Adrenal gland (tissue), 5 donors: ENCODE measurements at regions not wholly inside any gene's neighbourhood (a gene's known extent, or its start where the extent isn't known, plus 50 kb on each side); places are given as distances from the start of the nearest gene placed in this dataset.
"Not testable (repeated sequence)": the region's sequence is repeated elsewhere in the genome, so short reads cannot be mapped to it uniquely, and the experiment has no call there.

Source experiments
- CTCF ChIP-seq, 6 experiments: fragments of 450-650 bp in 4 of 6; fragments of 200-600 bp in 2 of 6; sonication (generic) in 1 of 6; IDR thresholded peaks; 1 replicate in 5 of 6; 2 replicates in 1 of 6; pipeline versions ENCODE4 v1.5.1 to v1.8.0; 2016 to 2021; ENCODE audit warnings: antibody characterized with exemption in 6 of 6, mild to moderate bottlenecking in 2 of 6, moderate library complexity in 1 of 6
- POLR2A ChIP-seq, 2 donors: fragments of 450-650 bp; IDR thresholded peaks; one replicate each; pipeline ENCODE4 v1.6.1; 2017; ENCODE audit warnings: antibody characterized with exemption in 2 of 2, mild to moderate bottlenecking in 2 of 2, moderate library complexity in 1 of 2
- donor health status: DM: no; HTN: no; CAD: no.

DNA sequence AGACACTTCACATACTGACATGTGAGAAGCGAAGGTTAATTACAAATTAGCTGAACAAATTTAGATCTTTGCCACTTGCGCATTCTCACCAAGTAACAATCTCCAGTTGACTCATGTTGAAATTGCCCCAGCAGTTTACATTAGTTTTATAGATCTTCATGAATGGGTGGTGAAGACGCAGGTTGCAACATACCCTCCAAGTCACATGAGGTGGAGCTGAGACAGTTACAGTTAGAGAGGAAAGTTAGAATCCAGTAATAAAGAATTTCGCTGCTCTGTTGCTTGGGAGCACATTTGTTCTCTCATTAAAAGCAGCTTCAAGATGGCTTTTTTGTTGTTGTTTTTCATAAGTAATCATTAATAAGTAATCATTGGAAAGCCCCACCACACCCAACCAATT is 119.7 kb downstream of the LAT start:
- TF ChIP-seq POLR2A, CTCF (IDR thresholded peaks at IDR 0.05): not testable (repeated sequence)
